Activated naive CD4-positive, alpha-beta T cell treated with anti-CD3 and anti-CD28 coated beads, Interleukin-2, amount 50 U/mL, for 72 hours (primary cell): ENCODE measurements at regions not wholly inside any gene's neighbourhood (a gene's known extent, or its start where the extent isn't known, plus 50 kb on each side); places are given as distances from the start of the nearest gene placed in this dataset.
"Not testable (repeated sequence)": the region's sequence is repeated elsewhere in the genome, so short reads cannot be mapped to it uniquely, and the experiment has no call there.

Experiments used
- ATAC-seq, 2 donors: fragments of 150-1000 bp; cut with Tn5 transposase; 2 replicates each; pipeline ENCODE4 v1.10.0; 2021; ENCODE audit warnings: mild to moderate bottlenecking in 2 of 2, moderate library complexity in 2 of 2
- DNase-seq, 2 donors: peaks; one replicate each; pipeline ENCODE4 v3.0.0; 2021 to 2022; ENCODE audit warnings: low spot score in 2 of 2
- H3K27ac Mint-ChIP-seq, 2 donors: one replicate each; pipeline ENCODE4 v1.8.0; 2022; ENCODE audit warnings: mild to moderate bottlenecking in 2 of 2, mixed read lengths in 2 of 2
- H3K36me3 Mint-ChIP-seq, 2 donors: one replicate each; pipeline ENCODE4 v1.8.0; 2022; ENCODE audit warnings: mixed read lengths in 2 of 2
- H3K9me3 Mint-ChIP-seq, 2 donors: one replicate each; pipeline ENCODE4 v1.8.0; 2022; ENCODE audit warnings: mixed read lengths in 2 of 2

GRCh38 chr10:21349912-21350286 lies 175.6 kb downstream of the SKIDA1 start:
- ATAC-seq: no peak
- Mint-ChIP-seq H3K9me3 (no peaks in the 10 kb centered on the region), H3K36me3 (no peaks in the 10 kb centered on the region), H3K27ac (no peak overlapping the region)
- DNase-seq: no peak

GRCh38 chr10:21347785-21348170 lies 177.7 kb downstream of the SKIDA1 start:
- ATAC-seq (no peak), DNase-seq (no peak)
- Mint-ChIP-seq H3K36me3 (no peaks in the 10 kb centered on the region), H3K27ac (no peak overlapping the region), H3K9me3 (no peaks in the 10 kb centered on the region)

- no peak for ATAC-seq
- no peak for DNase-seq
- no peaks in the 10 kb centered on the region for H3K36me3 Mint-ChIP-seq
- H3K9me3 Mint-ChIP-seq: no peaks in the 10 kb centered on the region
- no peak overlapping the region for H3K27ac Mint-ChIP-seq
Measured at GRCh38 chr10:21347043-21347784, 178.3 kb downstream of the SKIDA1 start.

- no peak for ATAC-seq
- Mint-ChIP-seq H3K27ac (no peak overlapping the region), H3K9me3 (no peaks in the 10 kb centered on the region), H3K36me3 (no peaks in the 10 kb centered on the region)
- DNase-seq: no peak
Measured at GRCh38 chr10:21343087-21343486, 182.4 kb downstream of the SKIDA1 start.

- DNase-seq, H3K9me3 Mint-ChIP-seq, H3K27ac Mint-ChIP-seq, H3K36me3 Mint-ChIP-seq, ATAC-seq: not testable (repeated sequence)
Measured at GRCh38 chr10:21342499-21342898, 183.0 kb downstream of the SKIDA1 start.

GRCh38 chr10:21340331-21340730 lies 185.2 kb downstream of the SKIDA1 start:
- H3K36me3 Mint-ChIP-seq: no peaks in the 10 kb centered on the region
- peaks cover 0 to 4% of the 10 kb centered on the region in 2 donors for H3K9me3 Mint-ChIP-seq
- ATAC-seq (no peak), DNase-seq (no peak)
- H3K27ac Mint-ChIP-seq: no peak overlapping the region

- no peak overlapping the region for H3K27ac Mint-ChIP-seq
- ATAC-seq (no peak), DNase-seq (no peak)
- no peaks in the 10 kb centered on the region for H3K36me3 Mint-ChIP-seq
- H3K9me3 Mint-ChIP-seq: peaks cover 0 to 4% of the 10 kb centered on the region in 2 donors
Measured at GRCh38 chr10:21337171-21337792, 188.2 kb downstream of the SKIDA1 start.

- H3K27ac Mint-ChIP-seq: no peak overlapping the region
- H3K36me3 Mint-ChIP-seq: no peaks in the 10 kb centered on the region
- DNase-seq: no peak
- peaks cover 0 to 4% of the 10 kb centered on the region in 2 donors for H3K9me3 Mint-ChIP-seq
- peak; percentile 50 to 59 for ATAC-seq
Measured at GRCh38 chr10:21336476-21337170, 188.9 kb downstream of the SKIDA1 start.

GRCh38 chr10:21334891-21335696 lies 190.4 kb downstream of the SKIDA1 start:
- no peak for DNase-seq
- H3K36me3 Mint-ChIP-seq: no peaks in the 10 kb centered on the region
- no peak for ATAC-seq
- H3K9me3 Mint-ChIP-seq: peaks cover 0 to 4% of the 10 kb centered on the region in 2 donors
- no peak overlapping the region for H3K27ac Mint-ChIP-seq

- H3K27ac Mint-ChIP-seq: no peak overlapping the region
- no peaks in the 10 kb centered on the region for H3K36me3 Mint-ChIP-seq
- ATAC-seq: no peak
- DNase-seq: no peak
- H3K9me3 Mint-ChIP-seq: no peaks in the 10 kb centered on the region
Measured at GRCh38 chr10:21330628-21331020, 194.9 kb downstream of the SKIDA1 start.

- H3K36me3 Mint-ChIP-seq: no peaks in the 10 kb centered on the region
- no peak overlapping the region for H3K27ac Mint-ChIP-seq
- ATAC-seq: peak; percentile 18 to 29
- DNase-seq: no peak
- H3K9me3 Mint-ChIP-seq: no peaks in the 10 kb centered on the region
Measured at GRCh38 chr10:21329995-21330627, 195.4 kb downstream of the SKIDA1 start.

- DNase-seq: no peak
- no peaks in the 10 kb centered on the region for H3K9me3 Mint-ChIP-seq
- ATAC-seq: peak; percentile 50 to 57
- no peaks in the 10 kb centered on the region for H3K36me3 Mint-ChIP-seq
- no peak overlapping the region for H3K27ac Mint-ChIP-seq
Measured at GRCh38 chr10:21327289-21327993, 198.0 kb downstream of the SKIDA1 start.

GRCh38 chr10:21326594-21327288 lies 198.7 kb downstream of the SKIDA1 start:
- Mint-ChIP-seq H3K27ac (no peak overlapping the region), H3K9me3 (no peaks in the 10 kb centered on the region), H3K36me3 (no peaks in the 10 kb centered on the region)
- DNase-seq (no peak), ATAC-seq (peak; percentile 22 to 52)

- DNase-seq: no peak
- ATAC-seq: no peak
- Mint-ChIP-seq H3K9me3 (no peaks in the 10 kb centered on the region), H3K36me3 (no peaks in the 10 kb centered on the region), H3K27ac (peak overlapping the region in 1 of 2 donors; percentile 72)
Measured at GRCh38 chr10:21318540-21319167, 206.8 kb downstream of the SKIDA1 start.

- ATAC-seq: no peak
- Mint-ChIP-seq H3K9me3 (no peaks in the 10 kb centered on the region), H3K36me3 (no peaks in the 10 kb centered on the region), H3K27ac (no peak overlapping the region)
- no peak for DNase-seq
Measured at GRCh38 chr10:21317902-21318301, 207.6 kb downstream of the SKIDA1 start.
